SK-N-SH (cell line): ENCODE measurements at regions not wholly inside any gene's neighbourhood (a gene's known extent, or its start where the extent isn't known, plus 50 kb on each side); places are given as distances from the start of the nearest gene placed in this dataset.

Experiments
- CTCF ChIA-PET: fragments of 300-600, 350-600 bp; formaldehyde crosslinking; extraction: SDS; loops from one replicate; lab custom pipeline; 2021; lab: Yijun Ruan, JAX
- POLR2A ChIA-PET: fragments of 350-600 bp; sonication (Branson Sonifier 250); formaldehyde crosslinking; extraction: SDS; loops from one replicate; lab custom pipeline; 2020; ENCODE audit warnings: antibody characterized with exemption, inconsistent platforms; lab: Yijun Ruan, JAX
- DNase-seq: peaks from one replicate; pipeline ENCODE4 v3.0.0; 2012
- H2AFZ ChIP-seq: fragments of 200-600 bp; sonication (generic); 2 replicates; pipeline ENCODE4 v1.8.1; 2016; ENCODE audit warnings: antibody characterized with exemption, mild to moderate bottlenecking, low read depth
- H3F3A ChIP-seq: fragments of 200-600 bp; sonication (generic); replicated peaks from 2 replicates; pipeline ENCODE3; 2016; ENCODE audit warnings: antibody characterized with exemption, mild to moderate bottlenecking; ENCODE audit not compliant: insufficient read depth
- H3K27ac ChIP-seq, 2 experiments: fragments of 200-500 bp in 1 of 2; fragments of 200-600 bp in 1 of 2; sonication (Bioruptor generic) in 1 of 2; sonication (generic), shearing (Covaris generic) in 1 of 2; 2 replicates each; pipeline versions ENCODE4 v1.5.1 to v1.6.1; 2014 to 2016; ENCODE audit warnings: low read depth in 2 of 2, inconsistent platforms in 1 of 2, low read length in 1 of 2, mild to moderate bottlenecking in 1 of 2, mixed read lengths in 1 of 2
- H3K27me3 ChIP-seq: fragments of 200-600 bp; sonication (generic), shearing (Covaris generic); 2 replicates; pipeline ENCODE4 v1.6.1; 2016; ENCODE audit warnings: mixed run types; ENCODE audit not compliant: insufficient read depth
- H3K36me3 ChIP-seq, 2 experiments: fragments of 200-500 bp in 1 of 2; fragments of 200-600 bp in 1 of 2; sonication (Bioruptor generic) in 1 of 2; sonication (generic) in 1 of 2; replicated peaks in 1 of 2; 2 replicates each; pipeline versions ENCODE3 to v1.5.1; 2014 to 2016; ENCODE audit warnings: low read length in 1 of 2, mild to moderate bottlenecking in 1 of 2; ENCODE audit not compliant: insufficient read depth in 2 of 2, control insufficient read depth in 1 of 2
- H3K4me1 ChIP-seq, 2 experiments: fragments of 200-500 bp in 1 of 2; fragments of 200-600 bp in 1 of 2; sonication (Bioruptor generic) in 1 of 2; sonication (generic), shearing (Covaris generic) in 1 of 2; 2 replicates each; pipeline versions ENCODE4 v1.5.1 to v1.6.1; 2014 to 2016; ENCODE audit warnings: low read depth in 1 of 2, low read length in 1 of 2, mixed run types in 1 of 2; ENCODE audit not compliant: insufficient read depth in 2 of 2, control insufficient read depth in 1 of 2
- H3K4me2 ChIP-seq: fragments of 200-600 bp; sonication (generic), shearing (Covaris generic); 2 replicates; pipeline ENCODE4 v1.6.1; 2017; ENCODE audit warnings: mixed run types
- H3K4me3 ChIP-seq, 2 experiments: fragments of 200-500 bp in 1 of 2; fragments of 200-600 bp in 1 of 2; sonication (Bioruptor generic) in 1 of 2; sonication (generic), shearing (Covaris generic) in 1 of 2; 2 replicates each; pipeline versions ENCODE4 v1.5.1 to v1.8.1; 2014 to 2016; ENCODE audit warnings: low read depth in 2 of 2, inconsistent platforms in 1 of 2, low read length in 1 of 2, mild to moderate bottlenecking in 1 of 2, mixed read lengths in 1 of 2, moderate library complexity in 1 of 2
- H3K79me2 ChIP-seq: fragments of 200-600 bp; sonication (generic); 2 replicates; pipeline ENCODE4 v1.8.1; 2017; ENCODE audit warnings: mild to moderate bottlenecking; ENCODE audit not compliant: insufficient read depth
- H3K9ac ChIP-seq: fragments of 200-600 bp; sonication (generic); 2 replicates; pipeline ENCODE4 v1.6.1; 2017; ENCODE audit warnings: mixed run types
- H3K9me2 ChIP-seq: fragments of 200-600 bp; sonication (generic); 2 replicates; pipeline ENCODE4 v1.6.1; 2017; ENCODE audit warnings: mixed run types
- H3K9me3 ChIP-seq: fragments of 200-600 bp; sonication (generic); 2 replicates; pipeline ENCODE4 v1.6.1; 2017; ENCODE audit warnings: mixed run types, mild to moderate bottlenecking, moderate library complexity
- H4K20me1 ChIP-seq: fragments of 200-600 bp; sonication (generic); 2 replicates; pipeline ENCODE4 v1.6.1; 2017; ENCODE audit warnings: mild to moderate bottlenecking, mixed run types; ENCODE audit not compliant: insufficient read depth
- FOXJ3 ChIP-seq: sonication (generic); formaldehyde crosslinking; IDR thresholded peaks from 2 replicates; pipeline ENCODE4 v1.5.1; 2020; ENCODE audit warnings: mild to moderate bottlenecking, missing genetic modification reagents
- MEF2A ChIP-seq: IDR thresholded peaks from 2 replicates; pipeline ENCODE4 v1.4.0; 2012; ENCODE audit warnings: low read depth, borderline replicate concordance
- POLR2AphosphoS5 ChIP-seq: IDR thresholded peaks from 2 replicates; pipeline ENCODE4 v1.6.1; 2012; ENCODE audit warnings: low read depth, low read length
- RCOR1 ChIP-seq: fragments of 150-350 bp; IDR thresholded peaks from 2 replicates; pipeline ENCODE4 v1.6.1; 2017; ENCODE audit warnings: antibody characterized with exemption, low read length
- RXRA ChIP-seq: IDR thresholded peaks from 2 replicates; pipeline ENCODE4 v1.4.0; 2012; ENCODE audit warnings: low read depth, mild to moderate bottlenecking, borderline replicate concordance
- SIN3A ChIP-seq: IDR thresholded peaks from 2 replicates; pipeline ENCODE4 v1.6.1; 2012; ENCODE audit warnings: low read depth, mild to moderate bottlenecking, low read length, moderate library complexity, borderline replicate concordance
- SMC3 ChIP-seq: IDR thresholded peaks from 2 replicates; pipeline ENCODE4 v1.6.1; 2012; ENCODE audit warnings: low read depth, low read length, improper control_type of control experiment
- TEAD4 ChIP-seq: IDR thresholded peaks from 2 replicates; pipeline ENCODE4 v1.4.0; 2012; ENCODE audit warnings: mild to moderate bottlenecking, borderline replicate concordance; ENCODE audit not compliant: insufficient read depth
- USF1 ChIP-seq: IDR thresholded peaks from 2 replicates; pipeline ENCODE4 v1.4.0; 2012; ENCODE audit warnings: low read depth, borderline replicate concordance
- WGBS: methylation state at CpG from one replicate; pipeline ENCODE4 v1.1.6; 2017; ENCODE audit warnings: low lambda C conversion rate; 5-methylcytosine and 5-hydroxymethylcytosine counted together
- TF ChIP-seq, protein P1 (sequence below): IDR thresholded peaks from 2 replicates; pipeline ENCODE4 v1.4.0; 2012; ENCODE audit warnings: low read depth, borderline replicate concordance
- TF ChIP-seq, protein P2 (sequence below): fragments of 200-600 bp; sonication (generic); IDR thresholded peaks from 2 replicates; pipeline ENCODE4 v1.6.1; 2017; ENCODE audit warnings: antibody characterized with exemption, mild to moderate bottlenecking, moderate library complexity
- TF ChIP-seq, protein P3 (sequence below): IDR thresholded peaks from 2 replicates; pipeline ENCODE4; 2012

DNA sequence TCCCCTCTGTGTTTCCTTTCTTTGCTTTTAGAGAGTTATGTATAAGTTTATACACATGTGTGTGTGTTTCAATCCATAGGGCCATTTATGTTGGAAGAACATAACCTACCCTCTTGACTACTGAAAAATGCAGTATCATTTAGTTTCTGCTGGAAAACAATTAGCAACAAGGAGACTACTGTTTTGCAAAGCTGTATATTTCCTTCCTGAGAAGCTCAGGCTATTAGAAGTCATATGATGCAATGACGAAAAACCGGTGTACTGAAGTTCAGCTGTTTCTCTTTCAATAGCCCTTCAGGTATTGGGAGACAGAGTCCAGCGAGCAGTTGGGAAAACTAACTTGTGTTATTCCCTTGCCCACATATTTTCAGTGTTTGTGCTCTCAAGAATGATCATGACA, 447.7 kb upstream of the GYPC start:
- no peak for DNase-seq
- no peak overlapping the region for H2AFZ ChIP-seq
- H3K4me3 ChIP-seq: no peak overlapping the region
- H3K36me3 ChIP-seq: no peaks in the 10 kb centered on the region
- WGBS: 13% methylated on average over 3 of the region's 3 CpGs
- no peak overlapping the region for H3K27ac ChIP-seq
- ChIA-PET CTCF (interaction anchor here (1.1 kb wide), 1 partner anchor 29 kb away, joined by 4 read pairs; no protein-coding TSS in a partner anchor), POLR2A (no interaction called here)
- no peaks in the 10 kb centered on the region for H3K79me2 ChIP-seq
- TF ChIP-seq, protein P1, sequence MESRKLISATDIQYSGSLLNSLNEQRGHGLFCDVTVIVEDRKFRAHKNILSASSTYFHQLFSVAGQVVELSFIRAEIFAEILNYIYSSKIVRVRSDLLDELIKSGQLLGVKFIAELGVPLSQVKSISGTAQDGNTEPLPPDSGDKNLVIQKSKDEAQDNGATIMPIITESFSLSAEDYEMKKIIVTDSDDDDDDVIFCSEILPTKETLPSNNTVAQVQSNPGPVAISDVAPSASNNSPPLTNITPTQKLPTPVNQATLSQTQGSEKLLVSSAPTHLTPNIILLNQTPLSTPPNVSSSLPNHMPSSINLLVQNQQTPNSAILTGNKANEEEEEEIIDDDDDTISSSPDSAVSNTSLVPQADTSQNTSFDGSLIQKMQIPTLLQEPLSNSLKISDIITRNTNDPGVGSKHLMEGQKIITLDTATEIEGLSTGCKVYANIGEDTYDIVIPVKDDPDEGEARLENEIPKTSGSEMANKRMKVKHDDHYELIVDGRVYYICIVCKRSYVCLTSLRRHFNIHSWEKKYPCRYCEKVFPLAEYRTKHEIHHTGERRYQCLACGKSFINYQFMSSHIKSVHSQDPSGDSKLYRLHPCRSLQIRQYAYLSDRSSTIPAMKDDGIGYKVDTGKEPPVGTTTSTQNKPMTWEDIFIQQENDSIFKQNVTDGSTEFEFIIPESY: no peak
- TF ChIP-seq TEAD4 (no peak), RCOR1 (no peak)
- TF ChIP-seq, protein P2, sequence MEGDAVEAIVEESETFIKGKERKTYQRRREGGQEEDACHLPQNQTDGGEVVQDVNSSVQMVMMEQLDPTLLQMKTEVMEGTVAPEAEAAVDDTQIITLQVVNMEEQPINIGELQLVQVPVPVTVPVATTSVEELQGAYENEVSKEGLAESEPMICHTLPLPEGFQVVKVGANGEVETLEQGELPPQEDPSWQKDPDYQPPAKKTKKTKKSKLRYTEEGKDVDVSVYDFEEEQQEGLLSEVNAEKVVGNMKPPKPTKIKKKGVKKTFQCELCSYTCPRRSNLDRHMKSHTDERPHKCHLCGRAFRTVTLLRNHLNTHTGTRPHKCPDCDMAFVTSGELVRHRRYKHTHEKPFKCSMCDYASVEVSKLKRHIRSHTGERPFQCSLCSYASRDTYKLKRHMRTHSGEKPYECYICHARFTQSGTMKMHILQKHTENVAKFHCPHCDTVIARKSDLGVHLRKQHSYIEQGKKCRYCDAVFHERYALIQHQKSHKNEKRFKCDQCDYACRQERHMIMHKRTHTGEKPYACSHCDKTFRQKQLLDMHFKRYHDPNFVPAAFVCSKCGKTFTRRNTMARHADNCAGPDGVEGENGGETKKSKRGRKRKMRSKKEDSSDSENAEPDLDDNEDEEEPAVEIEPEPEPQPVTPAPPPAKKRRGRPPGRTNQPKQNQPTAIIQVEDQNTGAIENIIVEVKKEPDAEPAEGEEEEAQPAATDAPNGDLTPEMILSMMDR: no peak
- H3K9me2 ChIP-seq: no peaks in the 10 kb centered on the region
- H3K27me3 ChIP-seq: no peaks in the 10 kb centered on the region
- H4K20me1 ChIP-seq: no peaks in the 10 kb centered on the region
- no peak overlapping the region for H3K4me2 ChIP-seq
- H3F3A ChIP-seq: no peaks in the 10 kb centered on the region
- no peak overlapping the region for H3K9ac ChIP-seq
- no peaks in the 10 kb centered on the region for H3K9me3 ChIP-seq
- no peaks in the 10 kb centered on the region for H3K4me1 ChIP-seq

- no peak for TF ChIP-seq SIN3A
- TF ChIP-seq MEF2A: no peak
- TF ChIP-seq SMC3: no peak
- no peak for TF ChIP-seq USF1
- no peak for TF ChIP-seq POLR2AphosphoS5
- no peak for TF ChIP-seq FOXJ3
- no peak for TF ChIP-seq RXRA
- TF ChIP-seq TEAD4: no peak
- TF ChIP-seq, protein P1: no peak
- TF ChIP-seq, protein P3, sequence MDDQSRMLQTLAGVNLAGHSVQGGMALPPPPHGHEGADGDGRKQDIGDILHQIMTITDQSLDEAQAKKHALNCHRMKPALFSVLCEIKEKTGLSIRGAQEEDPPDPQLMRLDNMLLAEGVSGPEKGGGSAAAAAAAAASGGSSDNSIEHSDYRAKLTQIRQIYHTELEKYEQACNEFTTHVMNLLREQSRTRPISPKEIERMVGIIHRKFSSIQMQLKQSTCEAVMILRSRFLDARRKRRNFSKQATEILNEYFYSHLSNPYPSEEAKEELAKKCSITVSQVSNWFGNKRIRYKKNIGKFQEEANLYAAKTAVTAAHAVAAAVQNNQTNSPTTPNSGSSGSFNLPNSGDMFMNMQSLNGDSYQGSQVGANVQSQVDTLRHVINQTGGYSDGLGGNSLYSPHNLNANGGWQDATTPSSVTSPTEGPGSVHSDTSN: no peak
- ChIA-PET CTCF (no interaction called here), POLR2A (no interaction called here)
- Histone ChIP-seq H2AFZ (no peak overlapping the region), H3K27ac (no peak overlapping the region), H3K36me3 (no peaks in the 10 kb centered on the region), H3K9me3 (no peaks in the 10 kb centered on the region), H4K20me1 (no peaks in the 10 kb centered on the region), H3F3A (no peaks in the 10 kb centered on the region), H3K79me2 (no peaks in the 10 kb centered on the region), H3K4me1 (no peaks in the 10 kb centered on the region), H3K9me2 (no peaks in the 10 kb centered on the region), H3K9ac (no peak overlapping the region), H3K4me3 (no peak overlapping the region), H3K27me3 (no peaks in the 10 kb centered on the region), H3K4me2 (no peak overlapping the region)
- WGBS: 6% methylated on average over 2 of the region's 2 CpGs
- DNase-seq: no peak
Measured at GRCh38 chr2:126212735-126213134, 443.2 kb upstream of the GYPC start.
